Kidney epithelial cell (primary cell): ENCODE measurements at regions not wholly inside any gene's neighbourhood (a gene's known extent, or its start where the extent isn't known, plus 50 kb on each side); places are given as distances from the start of the nearest gene placed in this dataset.

Experiments used
- DNase-seq: peaks from one replicate; pipeline ENCODE4 v3.0.0-alpha.2; 2010; ENCODE audit warnings: low read depth
- H3K27me3 ChIP-seq: 2 replicates; pipeline ENCODE4 v1.6.0; 2011; ENCODE audit warnings: low read length; ENCODE audit not compliant: control insufficient read depth, insufficient read depth
- H3K36me3 ChIP-seq: 2 replicates; pipeline ENCODE4 v1.5.1; 2011; ENCODE audit warnings: low read length; ENCODE audit not compliant: control insufficient read depth, insufficient read depth
- H3K4me3 ChIP-seq: 2 replicates; pipeline ENCODE4 v1.5.1; 2011; ENCODE audit warnings: low read depth, mild to moderate bottlenecking, control low read depth, low read length
- TF ChIP-seq, protein P1 (sequence below): IDR thresholded peaks from 2 replicates; pipeline ENCODE4 v1.5.1; 2011; ENCODE audit warnings: mild to moderate bottlenecking, moderate library complexity, low read length, control low read depth, inconsistent platforms; ENCODE audit not compliant: insufficient read depth, poor library complexity, severe bottlenecking

DNA sequence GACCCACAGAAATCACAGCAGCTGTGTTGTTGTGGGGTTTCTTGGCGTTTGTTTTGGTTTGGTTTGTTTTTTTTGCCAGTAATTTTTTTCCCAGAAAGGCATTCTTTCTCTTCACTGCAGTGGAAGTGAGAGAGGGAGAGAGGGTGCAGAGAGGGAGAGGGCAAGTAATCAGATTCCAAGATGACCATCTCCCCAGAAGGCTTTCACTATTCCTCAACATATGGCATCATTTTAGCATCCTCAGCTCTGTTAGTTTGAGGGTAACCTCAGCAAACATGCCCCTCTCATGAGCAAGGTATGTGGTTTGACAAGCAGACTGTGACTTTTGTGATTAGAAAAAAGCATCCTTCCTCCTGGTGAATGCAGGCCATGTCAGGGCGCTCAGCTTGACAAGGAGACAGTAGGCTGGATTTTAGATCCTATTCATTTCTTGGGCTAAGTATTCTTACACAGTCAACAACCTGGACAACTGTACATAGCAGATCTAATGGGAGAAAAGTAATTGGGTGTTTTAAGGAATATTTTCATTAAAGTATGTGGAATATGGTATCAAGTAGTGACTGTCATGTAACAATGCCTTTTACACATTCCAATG, 86.3 kb upstream of the PIK3CG start:
- H3K36me3 ChIP-seq = no peaks in the 10 kb centered on the region
- DNase-seq = no peak
- no peak overlapping the region for H3K4me3 ChIP-seq
- TF ChIP-seq, protein P1, sequence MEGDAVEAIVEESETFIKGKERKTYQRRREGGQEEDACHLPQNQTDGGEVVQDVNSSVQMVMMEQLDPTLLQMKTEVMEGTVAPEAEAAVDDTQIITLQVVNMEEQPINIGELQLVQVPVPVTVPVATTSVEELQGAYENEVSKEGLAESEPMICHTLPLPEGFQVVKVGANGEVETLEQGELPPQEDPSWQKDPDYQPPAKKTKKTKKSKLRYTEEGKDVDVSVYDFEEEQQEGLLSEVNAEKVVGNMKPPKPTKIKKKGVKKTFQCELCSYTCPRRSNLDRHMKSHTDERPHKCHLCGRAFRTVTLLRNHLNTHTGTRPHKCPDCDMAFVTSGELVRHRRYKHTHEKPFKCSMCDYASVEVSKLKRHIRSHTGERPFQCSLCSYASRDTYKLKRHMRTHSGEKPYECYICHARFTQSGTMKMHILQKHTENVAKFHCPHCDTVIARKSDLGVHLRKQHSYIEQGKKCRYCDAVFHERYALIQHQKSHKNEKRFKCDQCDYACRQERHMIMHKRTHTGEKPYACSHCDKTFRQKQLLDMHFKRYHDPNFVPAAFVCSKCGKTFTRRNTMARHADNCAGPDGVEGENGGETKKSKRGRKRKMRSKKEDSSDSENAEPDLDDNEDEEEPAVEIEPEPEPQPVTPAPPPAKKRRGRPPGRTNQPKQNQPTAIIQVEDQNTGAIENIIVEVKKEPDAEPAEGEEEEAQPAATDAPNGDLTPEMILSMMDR = no peak
- no peaks in the 10 kb centered on the region for H3K27me3 ChIP-seq

DNA sequence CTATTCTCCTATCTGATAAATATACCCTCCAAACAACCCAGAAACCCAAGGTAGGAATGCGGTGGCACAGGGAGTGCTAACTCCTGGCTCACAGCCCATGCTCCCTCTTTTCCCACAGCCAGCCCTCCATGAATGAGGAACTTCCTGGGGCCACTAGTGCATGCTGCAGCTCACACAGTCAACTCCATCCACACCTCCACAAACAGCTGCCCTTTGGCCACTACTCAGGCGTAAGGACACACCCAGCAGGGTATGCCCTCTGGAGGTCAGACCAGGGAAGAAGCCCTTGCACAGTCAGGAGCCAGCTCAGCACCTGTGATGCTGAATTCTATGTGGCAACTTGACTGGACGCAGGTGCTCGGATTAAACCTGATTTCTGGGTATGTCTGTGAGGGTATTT, 85.2 kb upstream of the PIK3CG start:
- H3K27me3 ChIP-seq = no peaks in the 10 kb centered on the region
- H3K36me3 ChIP-seq = no peaks in the 10 kb centered on the region
- no peak overlapping the region for H3K4me3 ChIP-seq
- DNase-seq = no peak
- TF ChIP-seq, protein P1 = no peak

DNA sequence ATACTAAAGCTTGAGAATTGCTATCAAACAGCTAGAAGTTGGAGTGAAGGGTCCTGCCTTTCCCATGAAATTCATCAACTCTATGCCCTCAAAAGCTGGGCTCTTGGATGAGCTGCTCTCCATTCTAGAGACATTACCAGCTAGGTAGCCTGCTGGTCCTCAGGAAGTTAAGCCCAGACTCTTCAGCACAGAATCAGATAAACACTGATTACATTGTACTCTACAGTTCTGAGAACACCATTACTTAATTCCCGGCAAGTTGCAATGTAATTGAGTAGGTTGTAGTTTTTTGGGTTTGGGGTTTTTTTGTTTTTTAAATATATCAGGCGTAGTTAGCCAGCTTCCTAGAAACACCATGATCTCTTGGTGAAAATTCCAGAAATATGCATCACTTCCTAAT, 84.1 kb upstream of the PIK3CG start:
- H3K27me3 ChIP-seq = no peaks in the 10 kb centered on the region
- H3K4me3 ChIP-seq = no peak overlapping the region
- no peak for DNase-seq
- no peaks in the 10 kb centered on the region for H3K36me3 ChIP-seq
- TF ChIP-seq, protein P1 = no peak

DNA sequence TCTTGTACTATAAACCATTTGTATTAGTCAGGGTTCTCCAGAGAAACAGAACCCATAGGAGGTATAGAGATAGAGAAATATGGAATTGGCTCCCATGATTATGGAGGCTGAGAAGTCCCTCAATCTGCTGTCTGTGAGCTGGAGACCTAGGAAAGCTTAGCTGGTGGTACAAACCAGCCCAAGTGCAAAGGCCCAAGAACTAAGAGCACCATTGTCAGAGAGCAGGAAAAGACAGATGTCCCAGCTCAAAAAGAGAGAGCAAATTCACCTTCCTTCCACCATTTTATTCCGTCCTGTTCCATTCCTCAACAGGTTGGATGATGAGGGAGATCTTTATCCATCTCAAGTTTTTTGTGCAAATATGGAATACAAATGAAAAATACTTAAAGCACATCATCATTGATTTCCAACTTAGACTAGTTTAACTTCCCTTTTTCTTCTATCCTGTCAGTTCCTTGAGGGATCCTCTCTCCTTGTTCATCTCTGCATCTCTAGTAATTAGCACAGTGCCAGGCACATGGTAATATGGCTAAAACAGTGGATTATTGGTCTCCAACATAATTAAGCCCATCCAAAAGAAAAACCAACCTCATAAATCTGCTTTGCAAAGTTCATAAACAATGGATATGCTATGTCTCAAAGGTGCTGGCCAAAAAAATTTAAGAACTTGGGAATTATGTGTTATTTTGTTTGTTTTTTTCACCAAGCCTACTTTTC, 83.1 kb upstream of the PIK3CG start:
- H3K36me3 ChIP-seq = no peaks in the 10 kb centered on the region
- TF ChIP-seq, protein P1 = no peak
- DNase-seq = no peak
- no peak overlapping the region for H3K4me3 ChIP-seq
- H3K27me3 ChIP-seq = no peaks in the 10 kb centered on the region

DNA sequence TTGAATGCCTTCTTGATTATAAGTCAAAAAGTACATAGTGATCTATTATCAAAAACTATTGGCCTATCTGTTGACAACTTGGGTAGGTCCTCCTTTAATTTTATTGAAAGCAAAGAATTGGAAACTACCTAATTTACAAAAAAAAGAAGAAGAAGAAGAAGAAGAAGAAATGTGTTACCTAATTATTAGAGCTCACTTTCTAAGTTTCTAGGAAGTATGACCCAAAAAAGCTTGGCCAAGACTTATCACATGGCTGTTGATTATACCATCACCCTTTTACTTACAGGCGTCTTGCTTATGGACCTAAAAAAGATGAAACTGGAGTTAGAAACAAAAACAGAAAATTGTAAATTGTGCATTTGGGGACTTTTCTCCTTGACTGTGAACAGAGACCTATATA, 81.8 kb upstream of the PIK3CG start:
- H3K36me3 ChIP-seq = no peaks in the 10 kb centered on the region
- TF ChIP-seq, protein P1 = no peak
- H3K4me3 ChIP-seq = no peak overlapping the region
- DNase-seq = no peak
- no peaks in the 10 kb centered on the region for H3K27me3 ChIP-seq

DNA sequence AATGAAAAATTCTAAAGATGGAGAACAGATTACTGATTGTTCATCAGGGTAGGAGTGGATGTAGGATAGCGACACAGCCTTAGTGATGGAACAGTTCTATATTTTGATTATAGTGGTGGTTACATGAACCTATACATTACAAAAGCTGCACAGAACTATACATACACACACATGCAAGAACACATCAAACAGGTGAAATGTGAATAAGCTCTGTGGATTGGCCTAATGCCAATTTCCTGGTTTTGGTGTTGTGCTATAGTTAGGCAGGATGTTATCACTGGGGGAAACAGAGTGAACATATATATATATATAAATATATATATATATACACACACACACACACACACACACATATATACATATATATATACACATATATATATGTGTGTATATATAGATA, 76.4 kb upstream of the PIK3CG start:
- H3K27me3 ChIP-seq = no peaks in the 10 kb centered on the region
- TF ChIP-seq, protein P1 = no peak
- no peaks in the 10 kb centered on the region for H3K36me3 ChIP-seq
- no peak overlapping the region for H3K4me3 ChIP-seq
- no peak for DNase-seq
